ENCODE measurements at regions not wholly inside any gene's neighbourhood (a gene's known extent, or its start where the extent isn't known, plus 50 kb on each side); places are given as distances from the start of the nearest gene placed in this dataset.

- TF ChIP-seq CTCF (conservative IDR thresholded peaks at IDR 0.05 in 1 of 2, IDR thresholded peaks at IDR 0.05 in 1 of 2; ENCODE audit: extremely low read depth in 1 of 2, insufficient read depth in 1 of 2, low read depth in 1 of 2, low read length in 2 of 2) (no peak), EZH2 (IDR thresholded peaks at IDR 0.05; ENCODE audit: borderline replicate concordance, low read length) (no peak)
Measured at GRCh38 chr4:137952116-137952515, 290.0 kb downstream of the SLC7A11 start.
